DND-41 (cell line): ENCODE measurements at regions not wholly inside any gene's neighbourhood (a gene's known extent, or its start where the extent isn't known, plus 50 kb on each side); places are given as distances from the start of the nearest gene placed in this dataset.

Source experiments
- ATAC-seq: fragments of 200-7000 bp; cut with Tn5 transposase; 3 replicates; pipeline ENCODE4 v1.9.1; 2021; ENCODE audit warnings: low read depth; ENCODE audit not compliant: insufficient read depth
- DNase-seq: peaks from one replicate; pipeline ENCODE4 v3.0.0-alpha.2; 2020
- H2AFZ ChIP-seq: 2 replicates; pipeline ENCODE4 v1.6.0; 2012; ENCODE audit warnings: low read depth, low read length
- H3K27ac ChIP-seq: 2 replicates; pipeline ENCODE4 v1.5.1; 2012; ENCODE audit warnings: low read length, inconsistent platforms
- H3K27me3 ChIP-seq: fragments of 200-600 bp; sonication (generic); 2 replicates; pipeline ENCODE4 v1.6.0; 2012; ENCODE audit warnings: low read length, mild to moderate bottlenecking, inconsistent platforms; ENCODE audit not compliant: insufficient read depth, poor library complexity
- H3K36me3 ChIP-seq: 2 replicates; pipeline ENCODE4 v1.5.1; 2012; ENCODE audit warnings: low read length, inconsistent platforms; ENCODE audit not compliant: insufficient read depth
- H3K4me1 ChIP-seq: 2 replicates; pipeline ENCODE4 v1.5.1; 2012; ENCODE audit warnings: mild to moderate bottlenecking, low read length; ENCODE audit not compliant: insufficient read depth
- H3K4me2 ChIP-seq: 2 replicates; pipeline ENCODE4 v1.6.0; 2012; ENCODE audit warnings: mild to moderate bottlenecking, moderate library complexity, low read length, inconsistent platforms; ENCODE audit not compliant: insufficient read depth
- H3K4me3 ChIP-seq, 2 experiments: fragments of 200-600 bp in 1 of 2; shearing (Covaris generic) in 1 of 2; 2 replicates each; pipeline ENCODE4 v1.5.1; 2012 to 2016; ENCODE audit warnings: inconsistent platforms in 2 of 2, low read length in 2 of 2, mild to moderate bottlenecking in 2 of 2, low read depth in 1 of 2, moderate library complexity in 1 of 2
- H3K79me2 ChIP-seq: 2 replicates; pipeline ENCODE4 v1.6.0; 2012; ENCODE audit warnings: low read length, inconsistent platforms; ENCODE audit not compliant: insufficient read depth
- H3K9ac ChIP-seq: 2 replicates; pipeline ENCODE4 v1.6.0; 2012; ENCODE audit warnings: low read depth, mild to moderate bottlenecking, inconsistent platforms, low read length, moderate library complexity
- H3K9me3 ChIP-seq: 2 replicates; pipeline ENCODE4 v1.5.1; 2012; ENCODE audit warnings: low read length, moderate library complexity, mild to moderate bottlenecking, inconsistent platforms; ENCODE audit not compliant: insufficient read depth, severe bottlenecking
- H4K20me1 ChIP-seq: 2 replicates; pipeline ENCODE4 v1.6.0; 2012; ENCODE audit warnings: low read length; ENCODE audit not compliant: insufficient read depth
- CTCF ChIP-seq: IDR thresholded peaks from 2 replicates; pipeline ENCODE4 v1.5.1; 2012; ENCODE audit warnings: borderline replicate concordance, low read length, moderate library complexity, mild to moderate bottlenecking; ENCODE audit not compliant: poor library complexity, severe bottlenecking; ENCODE audit errors: extremely low read depth
- EZH2 ChIP-seq: IDR thresholded peaks from 3 replicates; pipeline ENCODE4 v1.6.1; 2012; ENCODE audit warnings: borderline replicate concordance, low read depth, mild to moderate bottlenecking, moderate library complexity, low read length, inconsistent platforms; ENCODE audit not compliant: severe bottlenecking

DNA sequence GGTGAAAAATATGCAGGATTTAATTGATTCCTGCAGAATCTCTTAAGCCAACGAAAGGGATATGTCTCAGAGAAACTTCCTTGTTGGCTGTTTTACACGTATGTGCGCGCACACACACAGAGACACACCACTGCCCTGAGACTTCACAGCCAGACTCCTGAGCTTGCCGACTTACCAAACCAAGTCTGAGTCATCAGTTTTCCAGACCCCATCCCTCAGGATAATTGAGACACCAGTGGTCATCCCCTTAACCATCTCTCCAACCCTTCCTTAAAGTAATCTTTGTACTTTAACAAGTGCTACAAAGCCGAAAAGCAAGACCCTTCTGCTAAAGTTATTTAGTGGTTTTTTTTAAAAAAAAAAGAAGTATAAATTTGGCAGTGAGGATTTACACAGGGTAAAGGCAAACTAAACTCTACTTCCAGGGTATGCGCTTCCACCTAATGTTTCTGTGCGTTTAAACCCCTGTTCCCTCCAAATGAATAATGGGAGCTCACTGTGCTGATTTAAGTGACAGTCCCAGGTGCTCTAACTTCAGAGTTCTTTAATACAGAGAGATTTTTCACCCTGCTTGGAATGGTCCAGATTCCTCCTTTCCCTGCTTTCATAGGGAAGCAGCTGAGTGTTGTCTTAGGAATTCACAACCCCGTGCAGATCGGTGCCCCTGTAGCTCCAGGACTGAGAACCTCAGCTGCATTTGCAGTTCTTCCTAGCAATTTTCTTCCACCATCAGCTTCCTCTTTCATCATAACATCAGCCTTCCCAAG, 198.5 kb downstream of the INHBA start:
- H2AFZ ChIP-seq: no peak overlapping the region
- H3K4me2 ChIP-seq: no peak overlapping the region
- no peak for DNase-seq
- no peaks in the 10 kb centered on the region for H3K79me2 ChIP-seq
- no peak overlapping the region for H3K9ac ChIP-seq
- H3K4me3 ChIP-seq: no peak overlapping the region
- H3K9me3 ChIP-seq: no peaks in the 10 kb centered on the region
- peaks cover 3% of the 10 kb centered on the region for H3K27me3 ChIP-seq
- no peaks in the 10 kb centered on the region for H4K20me1 ChIP-seq
- TF ChIP-seq EZH2 (no peak), CTCF (no peak)
- H3K36me3 ChIP-seq: no peaks in the 10 kb centered on the region
- no peak for ATAC-seq
- H3K27ac ChIP-seq: no peak overlapping the region
- no peaks in the 10 kb centered on the region for H3K4me1 ChIP-seq

GRCh38 chr7:41503438-41503837, 199.5 kb downstream of the INHBA start:
- TF ChIP-seq CTCF: no peak
- TF ChIP-seq EZH2: no peak
- no peaks in the 10 kb centered on the region for H4K20me1 ChIP-seq
- H3K36me3 ChIP-seq: no peaks in the 10 kb centered on the region
- H3K9me3 ChIP-seq: no peaks in the 10 kb centered on the region
- H3K4me1 ChIP-seq: no peaks in the 10 kb centered on the region
- H3K4me3 ChIP-seq: no peak overlapping the region
- no peak overlapping the region for H2AFZ ChIP-seq
- H3K27ac ChIP-seq: no peak overlapping the region
- DNase-seq (no peak), ATAC-seq (no peak)
- H3K9ac ChIP-seq: no peak overlapping the region
- H3K4me2 ChIP-seq: no peak overlapping the region
- H3K79me2 ChIP-seq: no peaks in the 10 kb centered on the region
- peaks cover 3% of the 10 kb centered on the region for H3K27me3 ChIP-seq

DNA sequence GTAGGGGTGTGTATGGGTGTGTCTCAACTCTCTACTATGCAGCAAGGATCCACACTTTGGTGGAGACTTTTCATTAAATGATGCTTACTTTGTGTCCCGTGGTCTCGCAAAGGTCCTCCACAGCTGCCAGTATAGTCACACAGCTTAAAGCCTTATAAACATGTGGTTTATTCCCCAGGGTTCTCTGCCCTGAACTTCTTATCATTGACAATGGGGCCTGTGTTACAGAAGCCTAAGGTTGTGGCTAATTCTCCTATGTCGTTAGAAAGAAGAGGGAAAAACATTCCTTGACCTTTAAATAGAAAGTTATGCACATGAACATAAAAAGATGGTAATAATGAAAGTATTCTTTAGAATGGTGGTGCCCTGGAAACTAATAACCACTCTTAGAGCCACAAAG, 201.4 kb downstream of the INHBA start:
- Histone ChIP-seq H3K4me1 (no peaks in the 10 kb centered on the region), H2AFZ (no peak overlapping the region), H3K27me3 (no peaks in the 10 kb centered on the region), H3K79me2 (no peaks in the 10 kb centered on the region), H3K4me3 (no peak overlapping the region), H3K9ac (no peak overlapping the region), H3K36me3 (no peaks in the 10 kb centered on the region), H4K20me1 (no peaks in the 10 kb centered on the region), H3K4me2 (no peak overlapping the region), H3K27ac (no peak overlapping the region), H3K9me3 (no peaks in the 10 kb centered on the region)
- no peak for TF ChIP-seq CTCF
- no peak for TF ChIP-seq EZH2
- no peak for ATAC-seq
- no peak for DNase-seq
